HepG2 (cell line): ENCODE measurements at regions not wholly inside any gene's neighbourhood (a gene's known extent, or its start where the extent isn't known, plus 50 kb on each side); places are given as distances from the start of the nearest gene placed in this dataset.

Experiments used
- ATAC-seq: fragments of 200-7000 bp; cut with Tn5 transposase; 3 replicates; pipeline ENCODE4 v1.9.1; 2020; ENCODE audit warnings: mild to moderate bottlenecking, moderate library complexity
- BruUV-seq: library from RNA; stranded (reverse); fragments of 400-500 nt; replicated peaks from 2 replicates; lab custom pipeline; 2021; lab: Mats Ljungman, UMichigan
- CTCF ChIA-PET: fragments of 300-600 bp; formaldehyde crosslinking; extraction: SDS; loops from one replicate; lab custom pipeline; 2021; ENCODE audit warnings: low total read pairs, inconsistent platforms, low intra/inter-chr PET ratio; lab: Yijun Ruan, JAX
- POLR2A ChIA-PET: fragments of 350-600 bp; sonication (Branson Sonifier 250); formaldehyde crosslinking; loops from one replicate; lab custom pipeline; 2020; ENCODE audit warnings: antibody characterized with exemption, inconsistent platforms; lab: Yijun Ruan, JAX
- DNase-seq: peaks from one replicate; pipeline ENCODE4 v3.0.0-alpha.2; 2015; ENCODE audit warnings: low spot score
- FAIRE-seq: peaks from 3 replicates; lab custom pipeline; 2011; peaks lifted over from hg19 to GRCh38; lab: Jason Lieb, UNC
- H2AFZ ChIP-seq: one replicate; pipeline ENCODE4 v1.6.1; 2011; ENCODE audit warnings: low read length, inconsistent platforms
- H3K27ac ChIP-seq: fragments of 300-600 bp; 3 replicates; pipeline ENCODE4 v1.8.0; 2011; ENCODE audit warnings: mixed run types, mild to moderate bottlenecking, mixed read lengths, low read length, inconsistent platforms; ENCODE audit not compliant: insufficient read depth; ENCODE audit errors: extremely low read length
- H3K27me3 ChIP-seq, 2 experiments: fragments of 200-600 bp in 1 of 2; 2 replicates in 1 of 2; 3 replicates in 1 of 2; pipeline versions ENCODE4 v1.6.0 to v1.8.0; 2011; ENCODE audit warnings: low read length in 2 of 2, mild to moderate bottlenecking in 2 of 2, moderate library complexity in 2 of 2, inconsistent platforms in 1 of 2; ENCODE audit not compliant: insufficient read depth in 2 of 2, control insufficient read depth in 1 of 2
- H3K36me3 ChIP-seq, 2 experiments: fragments of 200-600 bp in 1 of 2; replicated peaks in 1 of 2; 2 replicates in 1 of 2; 3 replicates in 1 of 2; pipeline versions ENCODE4 v1.5.1 to v1.8.0; 2011; ENCODE audit warnings: low read length in 2 of 2, inconsistent platforms in 1 of 2; ENCODE audit not compliant: insufficient read depth in 2 of 2, control insufficient read depth in 1 of 2
- H3K4me1 ChIP-seq: 2 replicates; pipeline ENCODE4 v1.5.1; 2012; ENCODE audit warnings: low read length, inconsistent platforms; ENCODE audit not compliant: insufficient read depth
- H3K4me2 ChIP-seq: 2 replicates; pipeline ENCODE4 v1.6.0; 2011; ENCODE audit warnings: low read depth, low read length, inconsistent platforms
- H3K4me3 ChIP-seq, 3 experiments: fragments of 200-600 bp in 1 of 3; sonication (generic), shearing (Covaris generic) in 1 of 3; replicated peaks in 1 of 3; 2 replicates each; pipeline ENCODE4 v1.5.1; 2011 to 2016; ENCODE audit warnings: low read length in 3 of 3, inconsistent platforms in 2 of 3, low read depth in 2 of 3, mild to moderate bottlenecking in 2 of 3, control low read depth in 1 of 3, mixed read lengths in 1 of 3; ENCODE audit not compliant: insufficient read depth in 1 of 3
- H3K79me2 ChIP-seq: one replicate; pipeline ENCODE4 v1.6.1; 2011; ENCODE audit warnings: low read length, inconsistent platforms; ENCODE audit not compliant: insufficient read depth
- H3K9ac ChIP-seq: 2 replicates; pipeline ENCODE4 v1.6.0; 2011; ENCODE audit warnings: mild to moderate bottlenecking, low read depth, low read length, inconsistent platforms; ENCODE audit not compliant: insufficient read depth
- H3K9me3 ChIP-seq: 2 replicates; pipeline ENCODE4 v1.5.1; 2012; ENCODE audit warnings: mild to moderate bottlenecking, low read length
- H4K20me1 ChIP-seq: 2 replicates; pipeline ENCODE4 v1.6.0; 2011; ENCODE audit warnings: inconsistent platforms, mild to moderate bottlenecking, low read length, moderate library complexity; ENCODE audit not compliant: insufficient read depth
- ARHGAP35 ChIP-seq: sonication (generic); formaldehyde crosslinking; IDR thresholded peaks from 2 replicates; pipeline ENCODE4 v1.9.0; 2022; ENCODE audit warnings: mild to moderate bottlenecking, inconsistent platforms, moderate library complexity, missing genetic modification reagents, borderline replicate concordance
- HDAC6 ChIP-seq: fragments of 200-600 bp; sonication (generic); IDR thresholded peaks from 2 replicates; pipeline ENCODE4 v1.7.0; 2017; ENCODE audit warnings: mild to moderate bottlenecking, antibody characterized with exemption, low read length, low read depth
- HHEX ChIP-seq: IDR thresholded peaks from 2 replicates; pipeline ENCODE4 v1.6.1; 2016; ENCODE audit warnings: control low read depth
- HIVEP1 ChIP-seq: sonication (generic); formaldehyde crosslinking; IDR thresholded peaks from 2 replicates; pipeline ENCODE4 v1.4.0; 2020; ENCODE audit warnings: mild to moderate bottlenecking, missing genetic modification reagents
- JUND ChIP-seq: sonication (generic); formaldehyde crosslinking; IDR thresholded peaks from 2 replicates; pipeline ENCODE4 v1.8.0; 2022; ENCODE audit warnings: mild to moderate bottlenecking, missing genetic modification reagents
- KLF13 ChIP-seq: sonication (generic); formaldehyde crosslinking; IDR thresholded peaks from 2 replicates; pipeline ENCODE4 v1.4.0; 2020; ENCODE audit warnings: mild to moderate bottlenecking, missing genetic modification reagents
- MIER3 ChIP-seq: IDR thresholded peaks from 2 replicates; pipeline ENCODE4 v1.6.1; 2016; ENCODE audit warnings: missing compliant biosample characterization, borderline replicate concordance
- PBX2 ChIP-seq: IDR thresholded peaks from 2 replicates; pipeline ENCODE4 v1.6.1; 2016; ENCODE audit warnings: control low read depth
- SPEN ChIP-seq: sonication (generic); formaldehyde crosslinking; IDR thresholded peaks from 2 replicates; pipeline ENCODE4 v1.5.1; 2020; ENCODE audit warnings: low read depth, mild to moderate bottlenecking, missing genetic modification reagents
- TERF1 ChIP-seq: sonication (generic); formaldehyde crosslinking; IDR thresholded peaks from 2 replicates; pipeline ENCODE4 v1.8.0; 2022; ENCODE audit warnings: mild to moderate bottlenecking, missing genetic modification reagents, moderate library complexity
- ZC3H4 ChIP-seq: sonication (generic); formaldehyde crosslinking; IDR thresholded peaks from 2 replicates; pipeline ENCODE4 v1.4.0; 2020; ENCODE audit warnings: missing genetic modification reagents, borderline replicate concordance
- ZNF143 ChIP-seq: sonication (generic); formaldehyde crosslinking; IDR thresholded peaks from 2 replicates; pipeline ENCODE4 v1.4.0; 2020; ENCODE audit warnings: missing genetic modification reagents
- ZNF468 ChIP-seq: sonication (generic); formaldehyde crosslinking; IDR thresholded peaks from 2 replicates; pipeline ENCODE4 v1.8.0; 2022; ENCODE audit warnings: mild to moderate bottlenecking, moderate library complexity, missing genetic modification reagents
- WGBS: methylation state at CpG from one replicate; pipeline ENCODE4 v1.1.6; 2017; ENCODE audit warnings: low lambda C conversion rate; 5-methylcytosine and 5-hydroxymethylcytosine counted together
- in situ Hi-C: cut with HindIII; loops from 2 replicates; pipeline ENCODE4 v1.10.0; 2017; ENCODE audit warnings: low pct_unique_long_range_greater_than_20kb; ENCODE audit not compliant: extremely low pct_ligation_motif_present
- intact Hi-C: fragments of 100-400 bp; cut with micrococcal nuclease; formaldehyde crosslinking; loops from one replicate; pipeline ENCODE4 v1.10.0; 2022; ENCODE audit not compliant: unreplicated experiment
- TF ChIP-seq, protein P1 (sequence below): sonication (generic); formaldehyde crosslinking; IDR thresholded peaks from 2 replicates; pipeline ENCODE4 v1.4.0; 2020; ENCODE audit warnings: missing genetic modification reagents
- TF ChIP-seq, protein P2 (sequence below): sonication (generic); formaldehyde crosslinking; IDR thresholded peaks from 2 replicates; pipeline ENCODE4 v1.4.0; 2020; ENCODE audit warnings: missing genetic modification reagents, borderline replicate concordance

GRCh38 chr7:79923953-79924352 lies 210.7 kb upstream of the GNAI1 start (continued):
- TF ChIP-seq, protein P1, sequence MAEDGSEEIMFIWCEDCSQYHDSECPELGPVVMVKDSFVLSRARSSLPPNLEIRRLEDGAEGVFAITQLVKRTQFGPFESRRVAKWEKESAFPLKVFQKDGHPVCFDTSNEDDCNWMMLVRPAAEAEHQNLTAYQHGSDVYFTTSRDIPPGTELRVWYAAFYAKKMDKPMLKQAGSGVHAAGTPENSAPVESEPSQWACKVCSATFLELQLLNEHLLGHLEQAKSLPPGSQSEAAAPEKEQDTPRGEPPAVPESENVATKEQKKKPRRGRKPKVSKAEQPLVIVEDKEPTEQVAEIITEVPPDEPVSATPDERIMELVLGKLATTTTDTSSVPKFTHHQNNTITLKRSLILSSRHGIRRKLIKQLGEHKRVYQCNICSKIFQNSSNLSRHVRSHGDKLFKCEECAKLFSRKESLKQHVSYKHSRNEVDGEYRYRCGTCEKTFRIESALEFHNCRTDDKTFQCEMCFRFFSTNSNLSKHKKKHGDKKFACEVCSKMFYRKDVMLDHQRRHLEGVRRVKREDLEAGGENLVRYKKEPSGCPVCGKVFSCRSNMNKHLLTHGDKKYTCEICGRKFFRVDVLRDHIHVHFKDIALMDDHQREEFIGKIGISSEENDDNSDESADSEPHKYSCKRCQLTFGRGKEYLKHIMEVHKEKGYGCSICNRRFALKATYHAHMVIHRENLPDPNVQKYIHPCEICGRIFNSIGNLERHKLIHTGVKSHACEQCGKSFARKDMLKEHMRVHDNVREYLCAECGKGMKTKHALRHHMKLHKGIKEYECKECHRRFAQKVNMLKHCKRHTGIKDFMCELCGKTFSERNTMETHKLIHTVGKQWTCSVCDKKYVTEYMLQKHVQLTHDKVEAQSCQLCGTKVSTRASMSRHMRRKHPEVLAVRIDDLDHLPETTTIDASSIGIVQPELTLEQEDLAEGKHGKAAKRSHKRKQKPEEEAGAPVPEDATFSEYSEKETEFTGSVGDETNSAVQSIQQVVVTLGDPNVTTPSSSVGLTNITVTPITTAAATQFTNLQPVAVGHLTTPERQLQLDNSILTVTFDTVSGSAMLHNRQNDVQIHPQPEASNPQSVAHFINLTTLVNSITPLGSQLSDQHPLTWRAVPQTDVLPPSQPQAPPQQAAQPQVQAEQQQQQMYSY (CRISPR knock-in tag) = no peak
- TF ChIP-seq TERF1 (CRISPR knock-in tag) (no peak), HDAC6 (no peak)

GRCh38 chr7:79922894-79923293 lies 211.7 kb upstream of the GNAI1 start:
- intact Hi-C loops = no loop called here
- no peaks in the 10 kb centered on the region for H3K79me2 ChIP-seq
- FAIRE-seq = no peak
- H4K20me1 ChIP-seq = no peaks in the 10 kb centered on the region
- H3K9ac ChIP-seq = no peak overlapping the region
- no peaks in the 10 kb centered on the region for H3K4me1 ChIP-seq
- no peak overlapping the region for H3K27ac ChIP-seq
- H3K4me2 ChIP-seq = no peak overlapping the region
- no peak for DNase-seq
- no peak overlapping the region for H2AFZ ChIP-seq
- H3K27me3 ChIP-seq = no peaks in the 10 kb centered on the region
- BruUV-seq = no TSS peak
- no peaks in the 10 kb centered on the region for H3K36me3 ChIP-seq
- ChIA-PET CTCF (no interaction called here), POLR2A (no interaction called here)
- 100% methylated on average over 2 of the region's 5 CpGs for WGBS
- no peak overlapping the region for H3K4me3 ChIP-seq
- no peak for ATAC-seq
- no peaks in the 10 kb centered on the region for H3K9me3 ChIP-seq
- in situ Hi-C loops = no loop called here
- TF ChIP-seq PBX2 (CRISPR knock-in tag) (no peak), KLF13 (CRISPR knock-in tag) (no peak), JUND (CRISPR knock-in tag) (no peak), ZC3H4 (no peak), ZNF143 (CRISPR knock-in tag) (no peak), ZNF468 (no peak), ARHGAP35 (CRISPR knock-in tag) (no peak), MIER3 (CRISPR knock-in tag) (no peak), HHEX (CRISPR knock-in tag) (no peak), SPEN (CRISPR knock-in tag) (no peak), HIVEP1 (CRISPR knock-in tag) (no peak)
- TF ChIP-seq, protein P2, sequence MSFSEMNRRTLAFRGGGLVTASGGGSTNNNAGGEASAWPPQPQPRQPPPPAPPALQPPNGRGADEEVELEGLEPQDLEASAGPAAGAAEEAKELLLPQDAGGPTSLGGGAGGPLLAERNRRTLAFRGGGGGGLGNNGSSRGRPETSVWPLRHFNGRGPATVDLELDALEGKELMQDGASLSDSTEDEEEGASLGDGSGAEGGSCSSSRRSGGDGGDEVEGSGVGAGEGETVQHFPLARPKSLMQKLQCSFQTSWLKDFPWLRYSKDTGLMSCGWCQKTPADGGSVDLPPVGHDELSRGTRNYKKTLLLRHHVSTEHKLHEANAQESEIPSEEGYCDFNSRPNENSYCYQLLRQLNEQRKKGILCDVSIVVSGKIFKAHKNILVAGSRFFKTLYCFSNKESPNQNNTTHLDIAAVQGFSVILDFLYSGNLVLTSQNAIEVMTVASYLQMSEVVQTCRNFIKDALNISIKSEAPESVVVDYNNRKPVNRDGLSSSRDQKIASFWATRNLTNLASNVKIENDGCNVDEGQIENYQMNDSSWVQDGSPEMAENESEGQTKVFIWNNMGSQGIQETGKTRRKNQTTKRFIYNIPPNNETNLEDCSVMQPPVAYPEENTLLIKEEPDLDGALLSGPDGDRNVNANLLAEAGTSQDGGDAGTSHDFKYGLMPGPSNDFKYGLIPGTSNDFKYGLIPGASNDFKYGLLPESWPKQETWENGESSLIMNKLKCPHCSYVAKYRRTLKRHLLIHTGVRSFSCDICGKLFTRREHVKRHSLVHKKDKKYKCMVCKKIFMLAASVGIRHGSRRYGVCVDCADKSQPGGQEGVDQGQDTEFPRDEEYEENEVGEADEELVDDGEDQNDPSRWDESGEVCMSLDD (CRISPR knock-in tag) = no peak
